ENCODE measurements at regions not wholly inside any gene's neighbourhood (a gene's known extent, or its start where the extent isn't known, plus 50 kb on each side); places are given as distances from the start of the nearest gene placed in this dataset.

DNA sequence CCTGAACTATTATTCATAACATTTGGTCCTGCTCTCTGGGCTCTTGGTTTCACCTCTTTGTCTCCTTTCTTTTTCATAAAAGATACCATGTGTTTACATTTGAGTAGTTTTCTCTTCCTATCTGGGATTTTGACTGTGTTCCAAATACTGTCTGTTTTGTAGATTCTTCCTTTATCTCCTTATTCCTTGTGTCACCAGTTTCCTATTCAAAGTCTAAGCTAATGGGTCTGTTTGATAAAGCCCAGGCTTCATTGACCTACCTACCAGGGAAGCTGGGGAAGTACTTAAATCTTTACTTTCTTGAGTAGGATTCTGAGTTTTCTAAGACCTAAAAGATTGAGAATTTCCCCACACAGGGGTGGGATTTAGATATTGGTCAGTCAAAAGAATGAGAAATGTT lies 409.5 kb downstream of the RAPGEF2 start:
- TF ChIP-seq, protein P1, sequence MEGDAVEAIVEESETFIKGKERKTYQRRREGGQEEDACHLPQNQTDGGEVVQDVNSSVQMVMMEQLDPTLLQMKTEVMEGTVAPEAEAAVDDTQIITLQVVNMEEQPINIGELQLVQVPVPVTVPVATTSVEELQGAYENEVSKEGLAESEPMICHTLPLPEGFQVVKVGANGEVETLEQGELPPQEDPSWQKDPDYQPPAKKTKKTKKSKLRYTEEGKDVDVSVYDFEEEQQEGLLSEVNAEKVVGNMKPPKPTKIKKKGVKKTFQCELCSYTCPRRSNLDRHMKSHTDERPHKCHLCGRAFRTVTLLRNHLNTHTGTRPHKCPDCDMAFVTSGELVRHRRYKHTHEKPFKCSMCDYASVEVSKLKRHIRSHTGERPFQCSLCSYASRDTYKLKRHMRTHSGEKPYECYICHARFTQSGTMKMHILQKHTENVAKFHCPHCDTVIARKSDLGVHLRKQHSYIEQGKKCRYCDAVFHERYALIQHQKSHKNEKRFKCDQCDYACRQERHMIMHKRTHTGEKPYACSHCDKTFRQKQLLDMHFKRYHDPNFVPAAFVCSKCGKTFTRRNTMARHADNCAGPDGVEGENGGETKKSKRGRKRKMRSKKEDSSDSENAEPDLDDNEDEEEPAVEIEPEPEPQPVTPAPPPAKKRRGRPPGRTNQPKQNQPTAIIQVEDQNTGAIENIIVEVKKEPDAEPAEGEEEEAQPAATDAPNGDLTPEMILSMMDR (IDR thresholded peaks at IDR 0.05), result no peak
- no peak for TF ChIP-seq POLR2A (IDR thresholded peaks at IDR 0.05)

Data from upper lobe of left lung (tissue), 4 donors.